B cell (primary cell): ENCODE measurements at regions not wholly inside any gene's neighbourhood (a gene's known extent, or its start where the extent isn't known, plus 50 kb on each side); places are given as distances from the start of the nearest gene placed in this dataset.

ENCODE experiments used
- CTCF ChIP-seq: fragments of 200-600 bp; IDR thresholded peaks from one replicate; pipeline ENCODE4 v1.8.0; 2022; ENCODE audit warnings: antibody characterized with exemption, mild to moderate bottlenecking
- EZH2 ChIP-seq: IDR thresholded peaks from 2 replicates; pipeline ENCODE4 v1.6.1; 2012; ENCODE audit warnings: borderline replicate concordance, low read depth, mild to moderate bottlenecking, moderate library complexity, low read length; ENCODE audit not compliant: insufficient read depth, poor library complexity, severe bottlenecking

- TF ChIP-seq CTCF (no peak), EZH2 (no peak)
These were observed 613.1 kb downstream of the MID1IP1 start for GRCh38 chrX:39414290-39414854.
